H9 (cell line): ENCODE measurements at regions not wholly inside any gene's neighbourhood (a gene's known extent, or its start where the extent isn't known, plus 50 kb on each side); places are given as distances from the start of the nearest gene placed in this dataset.

Source experiments
- DNase-seq: peaks from one replicate; pipeline ENCODE4 v3.0.0-alpha.2; 2017
- H2AFZ ChIP-seq: one replicate; pipeline ENCODE4 v1.6.1; 2013; ENCODE audit warnings: mild to moderate bottlenecking, low read length, control low read depth, moderate library complexity
- H2AK5ac ChIP-seq: 2 replicates; pipeline ENCODE4 v1.6.1; 2013; ENCODE audit warnings: low read length, control low read depth, mixed read lengths; ENCODE audit not compliant: insufficient read length
- H2BK120ac ChIP-seq: one replicate; pipeline ENCODE4 v1.6.1; 2013; ENCODE audit warnings: low read depth, mild to moderate bottlenecking, low read length, control low read depth, inconsistent platforms; ENCODE audit not compliant: poor library complexity, severe bottlenecking
- H2BK12ac ChIP-seq: 2 replicates; pipeline ENCODE4 v1.6.1; 2013; ENCODE audit warnings: low read length, control low read depth, mixed read lengths, low read depth; ENCODE audit not compliant: insufficient read length
- H2BK15ac ChIP-seq: 2 replicates; pipeline ENCODE4 v1.6.1; 2013; ENCODE audit warnings: low read depth, low read length, control low read depth
- H2BK20ac ChIP-seq: one replicate; pipeline ENCODE4 v1.6.1; 2013; ENCODE audit warnings: low read depth, mild to moderate bottlenecking, low read length, control low read depth, inconsistent platforms; ENCODE audit not compliant: poor library complexity, severe bottlenecking
- H2BK5ac ChIP-seq: 2 replicates; pipeline ENCODE4 v1.6.1; 2013; ENCODE audit warnings: low read length, control low read depth, mixed read lengths; ENCODE audit not compliant: insufficient read length
- H3K14ac ChIP-seq: 2 replicates; pipeline ENCODE4 v1.6.1; 2013; ENCODE audit warnings: low read length, control low read depth; ENCODE audit not compliant: insufficient read depth
- H3K18ac ChIP-seq: 2 replicates; pipeline ENCODE4 v1.6.1; 2013; ENCODE audit warnings: low read depth, mild to moderate bottlenecking, mixed read lengths, low read length, control low read depth; ENCODE audit not compliant: insufficient read length
- H3K23ac ChIP-seq: 2 replicates; pipeline ENCODE4 v1.6.1; 2013; ENCODE audit warnings: low read length, control low read depth, mixed read lengths, low read depth; ENCODE audit not compliant: insufficient read length
- H3K23me2 ChIP-seq: 2 replicates; pipeline ENCODE4 v1.6.1; 2013; ENCODE audit warnings: low read depth, mild to moderate bottlenecking, mixed read lengths, low read length, control low read depth; ENCODE audit not compliant: insufficient read length, poor library complexity, severe bottlenecking
- H3K27ac ChIP-seq: 2 replicates; pipeline ENCODE4 v1.5.1; 2013; ENCODE audit warnings: low read length, control low read depth, mixed read lengths, low read depth; ENCODE audit not compliant: insufficient read length
- H3K27me3 ChIP-seq: 2 replicates; pipeline ENCODE4 v1.6.1; 2013; ENCODE audit warnings: low read length, control low read depth, inconsistent platforms; ENCODE audit not compliant: insufficient read depth
- H3K4ac ChIP-seq: 2 replicates; pipeline ENCODE4 v1.6.1; 2013; ENCODE audit warnings: low read depth, mild to moderate bottlenecking, control low read depth, inconsistent platforms, low read length, moderate library complexity
- H3K4me1 ChIP-seq: 2 replicates; pipeline ENCODE4 v1.6.1; 2013; ENCODE audit warnings: low read length, control low read depth, inconsistent platforms; ENCODE audit not compliant: insufficient read depth
- H3K4me2 ChIP-seq: 2 replicates; pipeline ENCODE4 v1.6.1; 2013; ENCODE audit warnings: low read length, control low read depth, mixed read lengths; ENCODE audit not compliant: insufficient read length, insufficient read depth
- H3K56ac ChIP-seq: 2 replicates; pipeline ENCODE4 v1.6.1; 2013; ENCODE audit warnings: low read depth, mild to moderate bottlenecking, mixed read lengths, low read length, control low read depth; ENCODE audit not compliant: insufficient read length
- H3K79me1 ChIP-seq: 2 replicates; pipeline ENCODE4 v1.6.1; 2013; ENCODE audit warnings: low read depth, mild to moderate bottlenecking, moderate library complexity, low read length, control low read depth, inconsistent platforms; ENCODE audit not compliant: insufficient read depth, poor library complexity, severe bottlenecking
- H3K79me2 ChIP-seq: 2 replicates; pipeline ENCODE4 v1.6.1; 2013; ENCODE audit warnings: low read length, control low read depth, inconsistent platforms; ENCODE audit not compliant: insufficient read depth
- H3K9ac ChIP-seq: 2 replicates; pipeline ENCODE4 v1.6.1; 2013; ENCODE audit warnings: low read length, control low read depth, mixed read lengths; ENCODE audit not compliant: insufficient read length; ENCODE audit errors: extremely low read depth
- H3K9me3 ChIP-seq: one replicate; pipeline ENCODE4 v1.6.1; 2013; ENCODE audit warnings: low read depth, low read length, inconsistent platforms; ENCODE audit not compliant: control insufficient read depth
- H3T11ph ChIP-seq: one replicate; pipeline ENCODE4 v1.6.1; 2013; ENCODE audit warnings: mild to moderate bottlenecking, low read length, control low read depth, inconsistent platforms
- H4K20me1 ChIP-seq: one replicate; pipeline ENCODE4 v1.6.1; 2013; ENCODE audit not compliant: control insufficient read depth, insufficient read length, insufficient read depth
- H4K5ac ChIP-seq: 2 replicates; pipeline ENCODE4 v1.6.1; 2013; ENCODE audit warnings: low read depth, mild to moderate bottlenecking, mixed read lengths, low read length, control low read depth; ENCODE audit not compliant: insufficient read length
- H4K8ac ChIP-seq: replicated peaks from 2 replicates; pipeline ENCODE4 v1.6.1; 2013; ENCODE audit warnings: low read length, control low read depth, mixed read lengths, low read depth; ENCODE audit not compliant: insufficient read length
- H4K91ac ChIP-seq: 2 replicates; pipeline ENCODE4 v1.6.1; 2013; ENCODE audit warnings: low read depth, mild to moderate bottlenecking, moderate library complexity, mixed read lengths, low read length, control low read depth; ENCODE audit not compliant: insufficient read length
- H3K27ac Mint-ChIP-seq, 3 experiments: 2 replicates in 2 of 3; 3 replicates in 1 of 3; pipeline ENCODE4 v1.8.0; 2020 to 2021; ENCODE audit warnings: mixed read lengths in 3 of 3, mild to moderate bottlenecking in 1 of 3, moderate library complexity in 1 of 3
- H3K27me3 Mint-ChIP-seq: 2 replicates; pipeline ENCODE4 v1.8.0; 2021; ENCODE audit warnings: low read depth, mild to moderate bottlenecking, moderate library complexity, mixed read lengths
- H3K36me3 Mint-ChIP-seq, 3 experiments: 2 replicates in 2 of 3; 3 replicates in 1 of 3; pipeline ENCODE4 v1.8.0; 2020 to 2021; ENCODE audit warnings: low read depth in 3 of 3, mixed read lengths in 3 of 3; ENCODE audit not compliant: insufficient read depth in 1 of 3
- H3K4me1 Mint-ChIP-seq, 2 experiments: 2 replicates each; pipeline ENCODE4 v1.8.0; 2020; ENCODE audit warnings: mixed read lengths in 2 of 2
- H3K4me3 Mint-ChIP-seq, 2 experiments: 2 replicates in 1 of 2; 3 replicates in 1 of 2; pipeline ENCODE4 v1.8.0; 2020 to 2021; ENCODE audit warnings: mild to moderate bottlenecking in 2 of 2, mixed read lengths in 2 of 2, moderate library complexity in 1 of 2
- H3K9me3 Mint-ChIP-seq, 2 experiments: 2 replicates in 1 of 2; 3 replicates in 1 of 2; pipeline ENCODE4 v1.8.0; 2020; ENCODE audit warnings: mild to moderate bottlenecking in 2 of 2, mixed read lengths in 2 of 2, moderate library complexity in 1 of 2
- CTCF ChIP-seq: fragments of 200-600 bp; sonication (generic); conservative IDR thresholded peaks from 3 replicates; pipeline ENCODE4 v1.8.0; 2021; ENCODE audit warnings: antibody characterized with exemption, mild to moderate bottlenecking
- WGBS: extraction: QIAGEN DNeasy Blood & Tissue Kit; methylation state at CpG from one replicate; pipeline ENCODE4 v1.1.7; 2013; ENCODE audit warnings: missing lambda C conversion rate, low lambda C conversion rate, mixed read lengths; ENCODE audit not compliant: insufficient read length; ENCODE audit errors: extremely low coverage; 5-methylcytosine and 5-hydroxymethylcytosine counted together

GRCh38 chrX:9293903-9294302 lies 171.0 kb upstream of the TBL1X start:
- DNase-seq = no peak
- peaks cover 0 to 62% of the 10 kb centered on the region in 2 experiments; a peak in 2 of 5 replicates for H3K9me3 Mint-ChIP-seq
- Histone ChIP-seq H3K23me2 (peaks cover 4% of the 10 kb centered on the region), H3K9me3 (no peaks in the 10 kb centered on the region), H2BK20ac (no peak overlapping the region), H4K8ac (no peak overlapping the region), H3K79me2 (no peaks in the 10 kb centered on the region), H3K9ac (no peak overlapping the region), H3K79me1 (no peaks in the 10 kb centered on the region), H2BK12ac (no peak overlapping the region), H3K18ac (no peak overlapping the region), H3K23ac (no peak overlapping the region), H3K14ac (no peak overlapping the region), H2AFZ (no peak overlapping the region), H3T11ph (no peak overlapping the region), H3K4me1 (peaks cover 6% of the 10 kb centered on the region; the same call in 1 of the 2 replicates), H3K4me2 (no peak overlapping the region), H2AK5ac (no peak overlapping the region), H3K56ac (no peak overlapping the region), H2BK15ac (no peak overlapping the region), H4K5ac (no peak overlapping the region), H3K27me3 (peaks cover 4% of the 10 kb centered on the region; the same call in 1 of the 2 replicates), H3K27ac (no peak overlapping the region), H2BK120ac (no peak overlapping the region), H4K20me1 (no peaks in the 10 kb centered on the region), H2BK5ac (no peak overlapping the region), H3K4ac (no peak overlapping the region), H4K91ac (no peak overlapping the region)
- no CpG with 5 or more reads among the region's 6 CpGs for WGBS
- peaks cover 28% of the 10 kb centered on the region for H3K27me3 Mint-ChIP-seq
- peaks cover 0 to 5% (median 0%) of the 10 kb centered on the region in 3 experiments; a peak in 2 of 7 replicates for H3K36me3 Mint-ChIP-seq
- H3K27ac Mint-ChIP-seq = no peak overlapping the region
- H3K4me1 Mint-ChIP-seq = peaks cover 32 to 47% of the 10 kb centered on the region in 2 experiments
- no peak for TF ChIP-seq CTCF
- H3K4me3 Mint-ChIP-seq = peak overlapping the region in 1 of 2 experiments; percentile 0; a peak in 1 of 5 replicates
